B cell (primary cell): ENCODE measurements at regions not wholly inside any gene's neighbourhood (a gene's known extent, or its start where the extent isn't known, plus 50 kb on each side); places are given as distances from the start of the nearest gene placed in this dataset.

Experiments
- CTCF ChIP-seq: fragments of 200-600 bp; IDR thresholded peaks from one replicate; pipeline ENCODE4 v1.8.0; 2022; ENCODE audit warnings: antibody characterized with exemption, mild to moderate bottlenecking
- EZH2 ChIP-seq: IDR thresholded peaks from 2 replicates; pipeline ENCODE4 v1.6.1; 2012; ENCODE audit warnings: borderline replicate concordance, low read depth, mild to moderate bottlenecking, moderate library complexity, low read length; ENCODE audit not compliant: insufficient read depth, poor library complexity, severe bottlenecking

GRCh38 chr1:94653454-94653853 lies 111.9 kb upstream of the F3 start:
- TF ChIP-seq CTCF (no peak), EZH2 (no peak)
